MM.1S (cell line): ENCODE measurements at regions not wholly inside any gene's neighbourhood (a gene's known extent, or its start where the extent isn't known, plus 50 kb on each side); places are given as distances from the start of the nearest gene placed in this dataset.

Experiments used
- DNase-seq: peaks from one replicate; pipeline ENCODE4 v3.0.0-alpha.2; 2015
- H2AFZ ChIP-seq: fragments of 300-600 bp; sonication (generic); 2 replicates; pipeline ENCODE4 v1.6.0; 2016; ENCODE audit warnings: antibody characterized with exemption, low read length
- H3F3A ChIP-seq: fragments of 300-600 bp; sonication (generic); 2 replicates; pipeline ENCODE4 v1.6.1; 2016; ENCODE audit warnings: mild to moderate bottlenecking, antibody characterized with exemption, low read length, moderate library complexity, mixed read lengths; ENCODE audit not compliant: insufficient read depth
- H3K27ac ChIP-seq: fragments of 300-600 bp; sonication (generic); 2 replicates; pipeline ENCODE4 v1.5.1; 2016; ENCODE audit warnings: mild to moderate bottlenecking, low read length
- H3K27me3 ChIP-seq: fragments of 300-600 bp; sonication (generic); replicated peaks from 2 replicates; pipeline ENCODE4 v1.6.0; 2016; ENCODE audit warnings: low read length; ENCODE audit not compliant: insufficient read depth
- H3K36me3 ChIP-seq: fragments of 300-600 bp; sonication (generic); replicated peaks from 2 replicates; pipeline ENCODE4 v1.6.1; 2016; ENCODE audit warnings: mild to moderate bottlenecking, low read length, mixed read lengths; ENCODE audit not compliant: insufficient read depth
- H3K4me1 ChIP-seq: fragments of 300-600 bp; sonication (generic); 2 replicates; pipeline ENCODE4 v1.6.1; 2016; ENCODE audit warnings: low read length, mixed read lengths
- H3K4me2 ChIP-seq: fragments of 300-600 bp; sonication (generic); 2 replicates; pipeline ENCODE4 v1.6.0; 2016; ENCODE audit warnings: low read depth, low read length
- H3K4me3 ChIP-seq: fragments of 300-600 bp; sonication (generic); 2 replicates; pipeline ENCODE4 v1.5.1; 2016; ENCODE audit warnings: low read length, mixed read lengths
- H3K79me2 ChIP-seq: fragments of 300-600 bp; sonication (generic); 2 replicates; pipeline ENCODE4 v1.6.1; 2016; ENCODE audit warnings: mixed run types, low read length, mixed read lengths
- H3K9ac ChIP-seq: fragments of 300-600 bp; sonication (generic); 2 replicates; pipeline ENCODE4 v1.6.1; 2016; ENCODE audit warnings: low read length, mixed read lengths
- H3K9me2 ChIP-seq: fragments of 300-600 bp; sonication (generic); replicated peaks from 2 replicates; pipeline ENCODE4 v1.6.1; 2016; ENCODE audit warnings: mild to moderate bottlenecking, low read length, mixed read lengths; ENCODE audit not compliant: insufficient read depth
- H3K9me3 ChIP-seq: fragments of 300-600 bp; sonication (generic); replicated peaks from 2 replicates; pipeline ENCODE4 v1.6.1; 2016; ENCODE audit warnings: mild to moderate bottlenecking, low read length, mixed read lengths; ENCODE audit not compliant: insufficient read depth
- H4K20me1 ChIP-seq: fragments of 300-600 bp; sonication (generic); 2 replicates; pipeline ENCODE4 v1.6.1; 2016; ENCODE audit warnings: mild to moderate bottlenecking, low read length, moderate library complexity, mixed read lengths; ENCODE audit not compliant: insufficient read depth
- EZH2 ChIP-seq: fragments of 300-600 bp; sonication (generic); optimal IDR thresholded peaks from 2 replicates; pipeline ENCODE3; 2017; ENCODE audit warnings: low read depth, mild to moderate bottlenecking, antibody characterized with exemption, low read length, mixed read lengths
- EZH2phosphoT487 ChIP-seq: fragments of 300-600 bp; sonication (generic); IDR thresholded peaks from 2 replicates; pipeline ENCODE4 v1.6.1; 2018; ENCODE audit warnings: antibody characterized with exemption, low read length
- TF ChIP-seq, protein P1 (sequence below): fragments of 300-600 bp; sonication (generic); IDR thresholded peaks from 2 replicates; pipeline ENCODE4 v1.5.1; 2016; ENCODE audit warnings: antibody characterized with exemption, low read length, mixed read lengths

DNA sequence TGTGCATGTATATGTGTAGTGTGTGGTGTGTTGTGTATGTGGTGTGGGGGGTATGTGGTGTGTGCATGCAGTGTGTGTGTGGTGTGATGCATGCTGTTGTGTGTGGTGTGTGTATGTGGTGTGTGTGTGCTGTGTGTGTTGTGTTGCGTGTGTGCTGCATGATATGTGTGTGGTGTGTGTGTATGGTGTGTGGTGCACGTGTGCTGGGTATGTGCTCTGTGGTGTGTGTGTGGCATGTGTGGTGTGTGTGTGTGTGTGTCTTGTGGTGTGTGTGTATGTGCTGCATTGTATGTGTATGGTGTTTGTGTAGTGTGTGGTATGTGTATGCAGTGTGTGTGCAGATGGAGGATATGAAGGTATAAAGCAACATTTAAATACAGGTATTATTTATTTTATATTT is 50.5 kb upstream of the CKS2 start:
- no peaks in the 10 kb centered on the region for H3K9me2 ChIP-seq
- no peak for DNase-seq
- H3K79me2 ChIP-seq: no peaks in the 10 kb centered on the region
- H3K27me3 ChIP-seq: no peaks in the 10 kb centered on the region
- H3K27ac ChIP-seq: no peak overlapping the region
- H3K4me3 ChIP-seq: no peak overlapping the region
- H4K20me1 ChIP-seq: no peaks in the 10 kb centered on the region
- H2AFZ ChIP-seq: no peak overlapping the region
- no peaks in the 10 kb centered on the region for H3K9me3 ChIP-seq
- H3K4me2 ChIP-seq: no peak overlapping the region
- no peak for TF ChIP-seq EZH2phosphoT487
- TF ChIP-seq, protein P1, sequence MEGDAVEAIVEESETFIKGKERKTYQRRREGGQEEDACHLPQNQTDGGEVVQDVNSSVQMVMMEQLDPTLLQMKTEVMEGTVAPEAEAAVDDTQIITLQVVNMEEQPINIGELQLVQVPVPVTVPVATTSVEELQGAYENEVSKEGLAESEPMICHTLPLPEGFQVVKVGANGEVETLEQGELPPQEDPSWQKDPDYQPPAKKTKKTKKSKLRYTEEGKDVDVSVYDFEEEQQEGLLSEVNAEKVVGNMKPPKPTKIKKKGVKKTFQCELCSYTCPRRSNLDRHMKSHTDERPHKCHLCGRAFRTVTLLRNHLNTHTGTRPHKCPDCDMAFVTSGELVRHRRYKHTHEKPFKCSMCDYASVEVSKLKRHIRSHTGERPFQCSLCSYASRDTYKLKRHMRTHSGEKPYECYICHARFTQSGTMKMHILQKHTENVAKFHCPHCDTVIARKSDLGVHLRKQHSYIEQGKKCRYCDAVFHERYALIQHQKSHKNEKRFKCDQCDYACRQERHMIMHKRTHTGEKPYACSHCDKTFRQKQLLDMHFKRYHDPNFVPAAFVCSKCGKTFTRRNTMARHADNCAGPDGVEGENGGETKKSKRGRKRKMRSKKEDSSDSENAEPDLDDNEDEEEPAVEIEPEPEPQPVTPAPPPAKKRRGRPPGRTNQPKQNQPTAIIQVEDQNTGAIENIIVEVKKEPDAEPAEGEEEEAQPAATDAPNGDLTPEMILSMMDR: no peak
- TF ChIP-seq EZH2: no peak
- no peak overlapping the region for H3K9ac ChIP-seq
- no peaks in the 10 kb centered on the region for H3F3A ChIP-seq
- H3K4me1 ChIP-seq: 0 out of 2 replicates have a peak, but pooled peaks cover 6% of the 10 kb centered on the region
- H3K36me3 ChIP-seq: no peaks in the 10 kb centered on the region
